Stimulated activated CD4-positive, alpha-beta T cell treated with anti-CD3 and anti-CD28 coated beads, Interleukin-1b, Interleukin-23, amount 100 ng/mL, for 24 hours (primary cell): ENCODE measurements at regions not wholly inside any gene's neighbourhood (a gene's known extent, or its start where the extent isn't known, plus 50 kb on each side); places are given as distances from the start of the nearest gene placed in this dataset.
"Not testable (repeated sequence)": the region's sequence is repeated elsewhere in the genome, so short reads cannot be mapped to it uniquely, and the experiment has no call there.

Experiments
- DNase-seq, 4 experiments: peaks; one replicate each; pipeline ENCODE4 v3.0.0-alpha.2; 2020; ENCODE audit warnings: low read depth in 4 of 4, low spot score in 1 of 4

DNA sequence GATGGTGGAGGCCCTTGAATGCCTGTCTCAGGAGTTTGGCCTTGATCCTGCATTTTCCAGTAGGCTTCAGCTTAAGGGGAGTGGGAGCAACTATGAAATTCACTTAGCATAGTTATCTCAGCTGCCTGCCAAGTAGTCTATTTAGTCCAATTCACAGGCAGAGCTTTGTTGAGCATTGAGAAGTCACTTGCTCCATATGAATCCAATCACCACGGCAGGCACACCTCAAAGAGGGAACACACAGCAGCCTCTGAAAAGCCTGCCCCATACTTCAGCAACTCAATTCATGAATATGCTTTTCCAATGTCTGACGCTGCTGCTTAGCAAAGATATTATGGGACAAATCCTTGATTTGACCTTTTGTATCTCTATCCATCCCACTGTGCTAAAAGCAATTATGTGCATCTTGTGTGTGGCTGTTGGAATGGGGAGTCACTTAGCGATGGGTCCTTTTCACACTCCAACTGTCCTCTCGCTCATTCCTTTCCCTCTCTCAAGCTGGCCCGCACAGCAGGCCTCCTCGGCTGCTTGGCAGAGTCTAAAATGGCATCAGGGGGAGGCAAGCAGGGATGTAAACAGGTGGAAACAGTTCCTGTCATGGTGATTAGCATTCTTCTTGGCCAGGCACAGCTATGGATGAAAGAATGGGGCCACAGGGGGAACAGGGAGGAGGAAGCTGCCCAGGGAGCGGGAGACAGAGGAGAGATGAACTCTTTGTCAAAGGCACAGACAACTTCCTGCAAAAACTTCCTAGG is 56.0 kb upstream of the LRPPRC start:
- DNase-seq = no peak

DNA sequence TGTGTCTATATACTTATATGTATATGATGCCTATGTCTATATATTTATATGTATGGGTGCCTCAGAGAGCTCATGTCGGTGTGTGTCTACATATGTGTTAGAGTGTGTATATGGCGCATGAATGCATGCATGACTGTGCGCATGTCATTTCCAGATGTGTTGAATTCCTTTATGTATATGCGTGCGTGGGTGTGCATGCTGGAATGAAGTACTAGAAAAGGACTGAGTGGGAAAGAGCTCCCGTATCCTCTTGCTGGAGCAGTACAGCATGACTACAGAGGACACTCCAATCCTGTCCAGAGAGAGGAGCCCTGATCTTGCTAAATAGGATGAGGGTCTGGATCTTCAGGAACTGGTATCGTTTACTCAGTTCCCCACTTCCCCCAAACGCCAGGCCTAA is 56.8 kb upstream of the LRPPRC start:
- no peak for DNase-seq

DNA sequence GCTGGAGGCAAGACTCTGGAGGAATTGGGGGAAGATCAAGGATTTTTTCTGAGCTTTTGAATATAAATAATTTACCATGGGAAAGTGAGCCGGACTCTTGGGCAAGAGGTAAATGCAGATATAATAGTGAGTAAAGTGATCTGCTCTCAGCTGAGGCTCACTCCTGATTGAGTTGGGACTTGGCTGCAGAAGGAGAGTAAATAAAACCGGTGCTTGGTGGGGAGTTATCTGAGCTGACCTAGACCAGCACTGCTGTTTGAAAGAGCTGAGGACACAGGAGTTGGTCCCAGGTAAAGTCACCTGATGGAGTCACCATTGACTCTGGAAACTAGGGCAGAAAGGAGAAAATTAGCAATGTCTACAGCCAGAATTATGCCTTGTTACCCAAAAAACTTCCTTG is 57.3 kb upstream of the LRPPRC start:
- no peak for DNase-seq

DNA sequence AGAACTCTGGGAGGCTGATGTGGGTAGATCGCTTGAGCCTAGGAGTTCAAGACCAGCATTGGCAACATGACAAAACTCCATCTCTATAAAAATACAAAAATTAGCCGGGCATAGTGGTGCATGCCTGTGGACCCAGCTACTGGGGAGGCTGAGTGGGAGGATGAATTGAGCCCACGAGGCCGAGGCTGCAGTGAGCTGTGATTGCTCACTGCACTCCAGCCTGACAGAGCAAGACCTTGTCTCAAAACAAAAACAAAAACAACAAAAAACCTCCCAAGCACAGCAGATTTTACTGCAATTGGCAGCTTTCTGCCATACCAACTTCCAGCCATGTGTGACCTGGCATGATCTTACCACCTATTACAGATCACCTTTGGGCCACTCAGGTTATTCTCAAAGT is 57.7 kb upstream of the LRPPRC start:
- DNase-seq = no peak

DNA sequence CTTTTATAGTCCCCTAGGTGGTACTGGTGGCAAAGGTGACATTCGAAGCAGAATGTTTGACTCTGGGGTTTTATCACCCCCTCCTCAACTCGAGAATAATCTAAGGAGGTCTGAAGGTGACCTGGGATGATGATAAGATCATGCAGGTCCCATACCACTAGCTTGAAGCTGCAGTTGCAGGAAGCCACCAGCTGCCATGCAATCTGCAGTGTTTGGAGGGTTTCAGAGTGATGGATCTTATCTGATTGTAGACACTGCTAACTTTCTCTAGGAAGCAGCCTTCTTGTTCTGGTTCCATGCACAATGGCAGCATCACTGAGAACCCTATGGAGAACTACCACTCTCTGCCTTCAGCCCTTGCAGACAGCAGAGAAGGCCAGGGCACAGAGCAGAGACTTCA is 59.4 kb upstream of the LRPPRC start:
- DNase-seq = no peak

DNA sequence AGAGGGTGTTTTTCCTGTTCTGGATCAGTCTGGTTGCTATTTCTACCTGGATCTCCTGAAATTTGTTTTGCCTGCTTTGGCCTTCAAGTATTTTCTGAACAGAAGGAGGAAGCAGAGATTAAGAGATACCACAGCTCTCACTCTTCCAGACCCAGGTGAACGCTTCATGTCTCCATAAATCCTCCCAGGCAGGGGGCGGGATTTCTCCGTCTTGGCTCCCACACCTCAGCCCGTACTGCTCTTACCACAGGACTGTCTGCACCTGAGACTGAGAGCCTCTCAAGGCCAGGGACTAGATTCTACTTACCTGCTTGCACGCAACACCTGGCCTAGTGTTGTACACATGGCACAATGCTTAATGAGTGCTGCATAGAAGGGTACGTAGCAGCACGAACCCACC is 59.9 kb upstream of the LRPPRC start:
- DNase-seq = no peak

DNA sequence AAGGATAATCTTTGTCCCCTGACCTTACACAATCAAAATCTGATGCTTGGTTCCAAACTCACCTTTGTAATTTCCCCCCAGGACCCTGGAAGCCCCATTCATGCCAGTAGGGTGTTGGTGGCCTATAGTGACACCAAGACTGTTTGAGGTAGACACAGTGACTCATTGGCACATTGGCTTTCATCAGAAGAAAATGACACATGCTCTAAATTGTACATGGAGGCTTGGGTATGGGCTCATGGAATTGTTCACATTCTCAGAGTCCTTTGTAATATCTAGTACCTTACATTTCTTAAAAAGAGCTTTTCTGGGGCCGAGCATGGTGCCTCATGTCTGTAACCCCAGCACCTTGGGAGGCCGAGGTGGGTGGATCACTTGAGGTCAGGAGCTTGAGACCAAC is 61.2 kb upstream of the LRPPRC start:
- DNase-seq = no peak

DNA sequence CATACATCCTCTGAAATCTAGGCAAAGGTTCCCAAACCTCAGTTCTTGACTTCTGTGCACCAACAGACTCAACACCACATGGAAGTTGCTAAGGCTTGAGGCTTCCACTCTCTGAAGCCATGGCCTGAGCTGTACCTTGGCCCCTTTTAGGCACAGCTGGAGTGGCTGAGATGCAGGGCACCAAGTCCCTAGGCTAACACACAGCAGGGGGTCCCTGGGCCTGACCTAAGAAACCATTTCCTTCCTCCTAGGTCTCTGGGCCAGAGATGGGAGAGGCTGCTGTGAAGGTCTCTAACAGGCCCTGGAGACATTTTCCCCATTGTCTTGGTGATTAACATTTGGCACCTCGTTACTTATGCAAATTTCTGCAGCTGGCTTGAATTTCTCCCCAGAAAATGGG is 64.5 kb upstream of the LRPPRC start:
- not testable (repeated sequence) for DNase-seq

DNA sequence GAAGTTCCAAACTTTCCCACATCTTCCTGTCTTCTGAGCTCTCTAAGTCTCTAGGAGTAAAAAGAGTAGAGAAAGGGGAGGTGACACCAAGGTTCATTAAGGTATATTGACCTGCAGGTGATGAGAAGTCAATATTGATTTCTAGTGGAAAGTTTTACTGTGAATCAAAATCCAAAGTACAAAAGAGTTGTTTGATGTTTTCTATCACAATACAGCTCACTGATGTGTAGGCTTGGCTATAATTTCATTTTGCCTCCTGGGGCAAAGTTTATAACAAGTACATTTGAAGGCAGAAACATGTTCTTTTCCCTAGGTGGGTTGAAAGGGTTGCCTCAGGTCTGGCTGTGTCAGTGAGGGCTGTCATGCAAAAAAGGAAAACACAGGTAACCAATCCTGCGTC is 65.2 kb upstream of the LRPPRC start:
- DNase-seq = no peak

DNA sequence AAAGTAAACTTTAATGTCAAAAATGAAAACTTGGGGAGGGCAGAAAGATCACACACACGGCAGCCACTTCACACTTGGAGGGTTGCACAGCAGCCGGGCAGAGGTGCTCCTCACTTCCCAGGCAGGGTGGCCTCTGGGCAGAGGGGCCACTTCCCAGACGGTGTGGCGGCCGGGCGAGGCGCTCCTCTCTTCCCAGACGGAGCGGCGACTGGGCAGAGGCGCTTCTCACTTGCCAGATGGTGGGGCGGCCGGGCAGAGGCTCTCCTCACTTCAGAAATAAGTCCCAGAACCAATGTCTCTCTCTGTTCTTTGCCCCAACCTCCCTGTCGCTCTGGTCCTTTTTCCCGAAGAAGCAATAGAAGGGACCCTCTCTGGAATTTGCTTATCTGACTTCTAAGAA is 65.7 kb upstream of the LRPPRC start:
- DNase-seq = no peak

DNA sequence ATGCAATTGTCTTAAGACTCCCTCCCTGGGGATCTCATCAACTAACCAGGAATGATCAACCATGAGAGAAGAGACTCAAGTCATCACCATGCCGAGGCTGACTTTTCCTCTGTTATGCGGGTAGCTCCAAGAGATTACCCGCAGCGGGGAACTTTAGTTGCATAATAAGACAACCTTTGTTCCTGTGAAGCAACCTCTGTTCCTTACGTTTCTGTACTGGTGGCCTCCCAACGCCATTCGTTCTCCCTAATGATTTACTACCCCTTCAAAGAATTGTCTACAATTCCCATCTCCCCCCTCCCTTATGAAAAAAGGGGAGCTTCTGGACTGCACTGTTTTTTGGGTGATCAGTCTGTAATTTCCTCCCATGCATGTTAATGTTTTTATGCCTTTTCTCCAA is 66.1 kb upstream of the LRPPRC start:
- no peak for DNase-seq

DNA sequence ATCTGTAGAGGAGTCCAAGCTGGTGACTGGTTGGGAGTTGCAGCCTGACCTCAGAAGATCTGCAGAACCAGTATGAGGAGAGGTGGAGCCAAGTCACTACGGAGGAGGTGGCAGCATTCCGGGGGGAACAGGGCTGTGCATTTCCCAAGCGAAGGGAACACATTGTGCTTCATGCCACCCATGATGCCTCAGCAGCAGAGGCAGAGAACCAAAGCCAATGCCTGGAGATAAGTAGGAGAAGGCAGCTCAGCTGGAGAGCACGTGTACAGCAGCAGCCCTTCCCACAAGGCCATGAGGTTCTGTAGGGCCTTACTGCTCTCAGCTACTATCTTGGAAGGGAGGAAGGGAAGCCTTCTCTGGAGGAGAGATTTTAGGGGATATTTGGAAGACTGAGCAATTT is 67.2 kb upstream of the LRPPRC start:
- no peak for DNase-seq

DNA sequence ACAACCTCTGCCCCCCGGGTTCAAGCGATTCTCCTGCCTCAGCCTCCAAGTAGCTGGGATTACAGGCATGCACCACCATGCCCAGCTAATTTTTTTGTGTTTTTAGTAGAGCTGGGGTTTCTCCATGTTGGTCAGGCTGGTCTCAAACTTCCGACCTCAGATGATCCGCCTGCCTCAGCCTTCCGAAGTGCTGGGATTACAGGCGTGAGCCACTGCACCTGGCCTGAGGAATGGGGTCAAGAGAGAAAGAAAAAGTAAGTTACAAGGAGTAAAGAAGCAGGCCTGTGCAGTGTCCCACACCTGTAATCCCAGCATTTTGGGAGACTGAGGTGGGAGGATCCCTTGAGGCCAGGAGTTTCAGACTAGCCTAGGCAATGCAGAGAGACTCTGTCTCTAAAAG is 68.5 kb upstream of the LRPPRC start:
- DNase-seq = not testable (repeated sequence)

DNA sequence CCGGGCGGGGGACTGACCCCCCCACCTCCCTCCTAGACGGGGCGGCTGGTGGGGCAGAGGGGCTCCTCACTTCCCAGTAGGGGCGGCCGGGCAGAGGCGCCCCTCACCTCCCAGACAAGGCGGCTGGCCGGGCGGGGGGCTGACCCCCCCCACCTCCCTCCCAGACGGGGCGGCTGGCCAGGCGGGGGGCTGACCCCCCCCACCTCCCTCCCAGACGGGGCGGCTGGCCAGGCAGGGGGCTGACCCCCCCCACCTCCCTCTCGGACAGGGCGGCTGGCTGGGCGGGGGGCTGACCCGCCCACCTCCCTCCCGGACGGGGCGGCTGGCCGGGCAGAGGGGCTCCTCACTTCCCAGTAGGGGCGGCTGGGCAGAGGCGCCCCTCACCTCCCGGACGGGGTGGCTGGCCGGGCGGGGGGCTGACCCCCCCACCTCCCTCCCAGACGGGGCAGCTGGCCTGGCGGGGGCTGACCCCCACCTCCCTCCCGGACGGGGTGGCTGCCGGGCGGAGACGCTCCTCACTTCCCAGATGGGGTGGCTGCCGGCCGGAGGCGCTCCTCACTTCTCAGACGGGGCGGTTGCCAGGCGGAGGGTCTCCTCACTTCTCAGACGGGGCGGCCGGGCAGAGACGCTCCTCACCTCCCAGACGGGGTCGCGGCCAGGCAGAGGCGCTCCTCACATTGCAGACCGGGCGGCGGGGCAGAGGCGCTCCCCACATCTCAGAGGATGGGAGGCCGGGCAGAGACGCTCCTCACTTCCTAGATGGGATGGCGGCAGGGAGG is 71.4 kb upstream of the LRPPRC start:
- not testable (repeated sequence) for DNase-seq

DNA sequence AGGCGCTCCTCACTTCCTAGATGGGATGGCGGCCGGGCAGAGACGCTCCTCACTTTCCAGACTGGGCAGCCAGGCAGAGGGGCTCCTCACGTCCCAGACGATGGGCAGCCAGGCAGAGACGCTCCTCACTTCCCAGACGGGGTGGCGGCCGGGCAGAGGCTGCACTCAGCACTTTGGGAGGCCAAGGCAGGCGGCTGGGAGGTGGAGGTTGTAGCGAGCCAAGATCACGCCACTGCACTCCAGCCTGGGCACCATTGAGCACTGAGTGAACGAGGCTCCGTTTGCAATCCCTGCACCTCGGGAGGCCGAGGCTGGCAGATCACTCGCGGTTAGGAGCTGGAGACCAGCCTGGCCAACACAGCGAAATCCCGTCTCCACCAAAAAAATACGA is 72.0 kb upstream of the LRPPRC start:
- not testable (repeated sequence) for DNase-seq

DNA sequence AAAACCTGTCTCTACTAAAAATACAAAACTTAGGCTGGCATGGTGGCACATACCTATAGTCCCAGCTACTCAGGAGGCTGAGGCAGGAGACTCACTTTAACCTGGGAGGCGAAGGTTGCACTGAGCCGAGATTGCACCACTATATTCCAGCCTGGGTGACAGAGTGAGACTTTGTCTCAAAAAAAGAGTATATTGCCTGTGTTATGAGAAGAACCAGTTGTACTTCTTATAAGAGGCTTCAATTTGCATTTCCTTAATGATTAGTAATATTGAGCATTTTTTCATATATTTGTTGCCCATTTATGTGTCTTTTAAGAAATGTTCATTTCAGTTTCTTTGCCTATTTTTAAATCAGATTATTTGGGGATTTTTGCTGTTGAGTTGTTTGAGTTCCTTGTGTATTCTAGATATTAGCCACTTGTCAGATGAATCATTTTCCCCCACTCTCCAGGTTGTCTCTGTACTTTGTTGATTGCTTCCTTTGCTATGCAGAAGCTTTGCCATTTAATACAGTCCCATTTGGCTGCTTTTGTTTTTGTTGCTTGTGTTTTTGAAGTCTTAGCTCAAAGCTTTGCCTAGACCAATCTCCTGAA is 75.8 kb upstream of the LRPPRC start:
- no peak for DNase-seq

DNA sequence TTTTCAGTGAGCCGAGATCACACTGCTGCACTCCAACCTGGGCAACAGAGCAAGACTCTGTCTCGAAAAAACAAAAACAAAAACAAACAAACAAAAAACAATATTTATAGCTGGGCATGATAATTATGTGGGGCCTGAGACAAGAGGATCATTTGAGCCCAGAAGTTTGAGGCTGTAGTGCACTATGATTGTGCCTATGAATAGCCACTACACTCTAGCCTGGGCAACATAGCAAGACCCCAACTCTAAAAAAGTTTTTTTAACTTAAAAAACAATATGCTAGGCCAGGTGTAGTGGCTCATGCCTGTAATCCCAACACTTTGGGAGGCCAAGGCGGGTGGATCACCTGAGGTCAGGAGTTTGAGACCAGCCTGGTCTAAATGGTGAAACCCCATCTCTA is 77.9 kb upstream of the LRPPRC start:
- DNase-seq = not testable (repeated sequence)

DNA sequence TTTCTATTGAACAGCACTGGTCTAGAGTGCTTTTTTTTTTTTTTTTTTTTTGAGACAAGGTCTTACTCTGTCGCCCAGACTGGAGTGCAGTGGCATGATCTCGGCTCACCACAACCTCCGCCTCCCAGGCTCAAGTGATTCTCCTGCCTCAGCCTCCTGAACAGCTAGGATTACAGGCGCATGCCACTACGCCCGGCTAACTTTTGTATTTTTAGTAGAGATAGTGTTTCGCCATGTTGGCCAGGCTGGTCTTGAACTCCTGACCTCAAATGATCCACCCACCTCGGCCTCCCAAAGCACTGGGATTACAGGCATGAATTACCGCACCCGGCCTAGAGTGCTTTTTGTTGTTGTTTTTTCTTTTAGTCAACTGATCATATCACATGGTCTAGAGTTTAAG is 79.0 kb upstream of the LRPPRC start:
- not testable (repeated sequence) for DNase-seq

DNA sequence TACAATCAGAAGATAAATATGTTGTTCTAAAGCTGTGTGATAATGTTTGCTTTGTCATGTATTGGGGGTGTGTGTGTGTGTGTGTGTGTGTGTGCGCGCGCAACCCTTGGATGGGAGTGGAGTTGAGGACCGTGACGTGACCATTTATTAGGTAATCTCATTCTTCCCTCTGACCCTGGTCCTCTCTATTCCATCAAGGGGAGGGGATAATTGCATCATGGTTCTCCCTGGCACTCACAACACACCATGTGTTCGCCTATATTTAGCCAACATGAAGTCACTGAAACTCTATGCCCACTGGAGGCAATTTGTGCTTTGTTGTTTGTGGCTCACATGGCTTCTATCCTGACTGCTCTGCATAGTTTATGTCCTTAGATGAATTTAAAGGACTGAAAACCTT is 79.8 kb upstream of the LRPPRC start:
- DNase-seq = no peak

DNA sequence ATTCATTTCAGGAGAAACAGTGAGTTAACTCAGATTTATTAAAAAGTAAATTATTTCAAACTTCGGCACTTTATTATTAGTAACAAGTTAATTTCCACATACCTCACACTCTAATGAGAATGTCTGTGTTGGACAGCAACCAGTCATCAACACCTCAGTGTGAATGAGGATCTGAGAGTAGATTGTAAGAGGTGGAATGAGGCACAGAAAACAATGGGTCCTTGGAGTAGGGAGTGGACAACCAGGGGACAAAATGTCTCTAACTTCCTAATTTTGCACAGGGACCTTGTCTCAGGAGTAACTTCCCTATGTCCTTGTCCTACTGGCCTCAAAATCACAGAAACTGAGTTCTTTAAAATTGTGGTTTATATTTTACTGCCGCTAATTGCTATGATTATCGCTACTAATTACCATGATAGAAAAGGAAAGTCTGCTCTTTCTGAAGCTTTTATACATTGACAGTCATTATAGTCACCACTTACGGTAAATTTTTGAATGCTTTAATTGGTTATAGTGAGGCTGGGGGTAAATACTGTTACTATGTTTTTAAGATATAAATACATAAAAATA is 82.2 kb upstream of the LRPPRC start:
- no peak for DNase-seq

DNA sequence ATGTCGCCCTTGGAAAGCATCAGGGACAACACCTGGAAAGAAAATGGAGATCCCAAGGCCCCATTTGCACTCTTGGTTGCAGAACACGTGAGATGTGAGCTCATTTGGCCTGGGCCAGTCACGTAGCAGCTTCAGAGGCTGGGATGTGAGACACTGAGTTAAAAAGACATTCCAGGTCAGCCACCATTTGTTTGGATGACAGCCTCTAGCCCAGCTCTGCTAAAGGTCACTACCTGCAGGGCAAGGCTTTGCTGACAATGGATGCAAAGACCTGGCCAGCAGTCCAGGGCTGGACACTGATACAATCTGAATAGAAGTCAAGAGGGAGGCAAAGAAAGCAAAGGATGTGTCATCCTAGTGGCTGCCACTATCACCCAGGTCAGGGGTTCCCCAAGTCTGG is 83.9 kb upstream of the LRPPRC start:
- no peak for DNase-seq

DNA sequence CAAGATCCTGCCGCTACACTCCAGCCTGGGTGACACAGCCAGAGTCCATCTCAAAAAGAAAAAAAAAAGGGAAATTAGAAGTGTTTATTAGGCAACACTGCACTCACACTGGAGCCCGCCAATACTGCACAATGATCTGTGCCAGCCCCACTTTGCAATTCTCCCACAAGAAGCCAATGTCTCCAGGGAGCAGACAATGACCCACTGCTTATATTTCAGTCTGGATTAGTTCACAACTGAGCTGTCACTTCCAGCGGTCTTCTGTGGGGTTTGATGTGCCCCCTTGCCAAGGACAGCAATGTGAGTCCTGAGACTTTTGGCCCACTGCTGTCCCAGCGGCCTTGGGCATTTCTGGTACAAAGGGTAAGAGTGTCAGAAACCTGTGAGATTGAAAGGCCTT is 85.6 kb upstream of the PPM1B start:
- no peak for DNase-seq
